HuH-7 (cell line): ENCODE measurements at regions not wholly inside any gene's neighbourhood (a gene's known extent, or its start where the extent isn't known, plus 50 kb on each side); places are given as distances from the start of the nearest gene placed in this dataset.

Source experiments
- DNase-seq: peaks from one replicate; pipeline ENCODE4 v3.0.0; 2011; ENCODE audit warnings: low spot score

GRCh38 chr4:32572366-32572765 lies 1852.2 kb downstream of the PCDH7 start:
- no peak for DNase-seq

GRCh38 chr4:32574803-32575202 lies 1854.6 kb downstream of the PCDH7 start:
- no peak for DNase-seq

GRCh38 chr4:32589097-32589496 lies 1868.9 kb downstream of the PCDH7 start:
- no peak for DNase-seq

- no peak for DNase-seq
These were observed 1869.7 kb downstream of the PCDH7 start for GRCh38 chr4:32589853-32590252.

GRCh38 chr4:32597354-32597753 lies 1877.2 kb downstream of the PCDH7 start:
- no peak for DNase-seq

GRCh38 chr4:32601848-32602247 lies 1881.7 kb downstream of the PCDH7 start:
- DNase-seq = no peak

GRCh38 chr4:32607978-32608377 lies 1887.8 kb downstream of the PCDH7 start:
- no peak for DNase-seq

- no peak for DNase-seq
These were observed 1904.9 kb downstream of the PCDH7 start for GRCh38 chr4:32624943-32625603.

- no peak for DNase-seq
These were observed 1905.6 kb downstream of the PCDH7 start for GRCh38 chr4:32625687-32626337.

- DNase-seq = no peak
These were observed 1911.7 kb downstream of the PCDH7 start for GRCh38 chr4:32631831-32632230.

- no peak for DNase-seq
These were observed 1913.3 kb downstream of the PCDH7 start for GRCh38 chr4:32633421-32633820.

- no peak for DNase-seq
These were observed 1925.5 kb downstream of the PCDH7 start for GRCh38 chr4:32645653-32646052.

- DNase-seq = no peak
These were observed 1937.8 kb downstream of the PCDH7 start for GRCh38 chr4:32658019-32658418.

- DNase-seq = peak; percentile 10
These were observed 1941.1 kb downstream of the PCDH7 start for GRCh38 chr4:32661229-32661628.

GRCh38 chr4:32662803-32663202 lies 1942.6 kb downstream of the PCDH7 start:
- no peak for DNase-seq

GRCh38 chr4:32672359-32672758 lies 1952.2 kb downstream of the PCDH7 start:
- DNase-seq = no peak

GRCh38 chr4:32680946-32681345 lies 1960.8 kb downstream of the PCDH7 start:
- DNase-seq = no peak

- DNase-seq = no peak
These were observed 1964.0 kb downstream of the PCDH7 start for GRCh38 chr4:32684160-32684559.

- no peak for DNase-seq
These were observed 1966.0 kb downstream of the PCDH7 start for GRCh38 chr4:32686123-32686522.

GRCh38 chr4:32689518-32689917 lies 1969.3 kb downstream of the PCDH7 start:
- DNase-seq = no peak

GRCh38 chr4:32697281-32697814 lies 1977.2 kb downstream of the PCDH7 start:
- DNase-seq = no peak

- no peak for DNase-seq
These were observed 1980.7 kb downstream of the PCDH7 start for GRCh38 chr4:32700838-32701237.

GRCh38 chr4:32706893-32707292 lies 1986.7 kb downstream of the PCDH7 start:
- no peak for DNase-seq
